Activated B cell treated with CpG ODN at 0.5 μM for 24 hours (primary cell): ENCODE measurements at regions not wholly inside any gene's neighbourhood (a gene's known extent, or its start where the extent isn't known, plus 50 kb on each side); places are given as distances from the start of the nearest gene placed in this dataset.
A peak's percentile ranks its signal among the peaks of the same experiment; 100 is the strongest.
"Not testable (repeated sequence)": the region's sequence is repeated elsewhere in the genome, so short reads cannot be mapped to it uniquely, and the experiment has no call there.

Experiments
- ATAC-seq: fragments of 200-7000 bp; cut with Tn5 transposase; one replicate; pipeline ENCODE4 v1.10.0; 2021; ENCODE audit warnings: low read depth, mild to moderate bottlenecking, moderate library complexity
- CTCF ChIA-PET: fragments of 350-600 bp; sonication (Branson Sonifier 250); formaldehyde crosslinking; loops from one replicate; lab custom pipeline; 2021; ENCODE audit warnings: antibody characterized with exemption; lab: Charles Lee
- POLR2A ChIA-PET: fragments of 350-600 bp; sonication (Branson Sonifier 250); formaldehyde crosslinking; loops from one replicate; lab custom pipeline; 2021; ENCODE audit warnings: antibody characterized with exemption; lab: Charles Lee
- DNase-seq: peaks from one replicate; pipeline ENCODE4 v3.0.0; 2022
- H3K27ac Mint-ChIP-seq: one replicate; pipeline ENCODE4 v1.8.0; 2020; ENCODE audit warnings: mixed read lengths
- H3K27me3 Mint-ChIP-seq: one replicate; pipeline ENCODE4 v1.8.0; 2021; ENCODE audit warnings: mixed read lengths
- H3K36me3 Mint-ChIP-seq: one replicate; pipeline ENCODE4 v1.8.0; 2021; ENCODE audit warnings: low read depth, mixed read lengths
- H3K4me1 Mint-ChIP-seq: one replicate; pipeline ENCODE4 v1.8.0; 2021; ENCODE audit warnings: mixed read lengths
- H3K4me3 Mint-ChIP-seq: one replicate; pipeline ENCODE4 v1.8.0; 2020; ENCODE audit warnings: mild to moderate bottlenecking, mixed read lengths
- H3K9me3 Mint-ChIP-seq: one replicate; pipeline ENCODE4 v1.8.0; 2020; ENCODE audit warnings: mixed read lengths
- CTCF ChIP-seq: fragments of 200-600 bp; IDR thresholded peaks from one replicate; pipeline ENCODE4 v1.8.0; 2022; ENCODE audit warnings: antibody characterized with exemption, mild to moderate bottlenecking
- intact Hi-C: fragments of 100-400 bp; cut with micrococcal nuclease; formaldehyde crosslinking; loops from one replicate; pipeline ENCODE4 v1.15.1; 2024

GRCh38 chr10:30742471-30742870 is 112.9 kb upstream of the LYZL2 start:
- Mint-ChIP-seq H3K9me3 (no peaks in the 10 kb centered on the region), H3K4me3 (no peak overlapping the region), H3K27ac (no peak overlapping the region), H3K27me3 (peaks cover 5% of the 10 kb centered on the region), H3K4me1 (peaks cover 13% of the 10 kb centered on the region), H3K36me3 (no peaks in the 10 kb centered on the region)
- ChIA-PET POLR2A (no interaction called here), CTCF (no interaction called here)
- intact Hi-C loops: no loop called here
- ATAC-seq: peak; percentile 79
- no peak for DNase-seq
- TF ChIP-seq CTCF: no peak

GRCh38 chr10:30740774-30741173 is 111.2 kb upstream of the LYZL2 start:
- H3K27ac Mint-ChIP-seq, H3K27me3 Mint-ChIP-seq, intact Hi-C loops, POLR2A ChIA-PET, ATAC-seq, H3K9me3 Mint-ChIP-seq, H3K36me3 Mint-ChIP-seq, CTCF ChIA-PET, DNase-seq, H3K4me3 Mint-ChIP-seq: not testable (repeated sequence)
- H3K4me1 Mint-ChIP-seq: peaks cover 13% of the 10 kb centered on the region

GRCh38 chr10:30738416-30738815 is 108.9 kb upstream of the LYZL2 start:
- no peak overlapping the region for H3K4me3 Mint-ChIP-seq
- H3K9me3 Mint-ChIP-seq: no peaks in the 10 kb centered on the region
- no peak for TF ChIP-seq CTCF
- H3K27me3 Mint-ChIP-seq: peaks cover 15% of the 10 kb centered on the region
- CTCF ChIA-PET: no interaction called here
- DNase-seq (no peak), ATAC-seq (no peak)
- no peaks in the 10 kb centered on the region for H3K36me3 Mint-ChIP-seq
- H3K4me1 Mint-ChIP-seq: peaks cover 13% of the 10 kb centered on the region
- POLR2A ChIA-PET: no interaction called here
- no peak overlapping the region for H3K27ac Mint-ChIP-seq
- intact Hi-C loops: no loop called here

GRCh38 chr10:30737931-30738391 is 108.4 kb upstream of the LYZL2 start:
- ChIA-PET CTCF (no interaction called here), POLR2A (no interaction called here)
- no peak for TF ChIP-seq CTCF
- Mint-ChIP-seq H3K4me1 (peaks cover 13% of the 10 kb centered on the region), H3K27ac (no peak overlapping the region), H3K36me3 (no peaks in the 10 kb centered on the region), H3K9me3 (no peaks in the 10 kb centered on the region), H3K4me3 (no peak overlapping the region), H3K27me3 (peaks cover 15% of the 10 kb centered on the region)
- DNase-seq: no peak
- intact Hi-C loops: no loop called here
- ATAC-seq: no peak

- no peaks in the 10 kb centered on the region for H3K9me3 Mint-ChIP-seq
- no peak for TF ChIP-seq CTCF
- H3K27ac Mint-ChIP-seq: no peak overlapping the region
- intact Hi-C loops: no loop called here
- ChIA-PET POLR2A (no interaction called here), CTCF (no interaction called here)
- DNase-seq (no peak), ATAC-seq (no peak)
- peaks cover under 1% of the 10 kb centered on the region for H3K4me1 Mint-ChIP-seq
- H3K4me3 Mint-ChIP-seq: no peak overlapping the region
- no peaks in the 10 kb centered on the region for H3K36me3 Mint-ChIP-seq
- H3K27me3 Mint-ChIP-seq: peaks cover 17% of the 10 kb centered on the region
Measured at GRCh38 chr10:30736685-30737232, 107.2 kb upstream of the LYZL2 start.

- intact Hi-C loops: no loop called here
- CTCF ChIA-PET: no interaction called here
- H3K4me3 Mint-ChIP-seq: no peak overlapping the region
- H3K27ac Mint-ChIP-seq: no peak overlapping the region
- H3K27me3 Mint-ChIP-seq: peaks cover 18% of the 10 kb centered on the region
- TF ChIP-seq CTCF: no peak
- ATAC-seq (no peak), DNase-seq (no peak)
- no peaks in the 10 kb centered on the region for H3K36me3 Mint-ChIP-seq
- POLR2A ChIA-PET: no interaction called here
- no peaks in the 10 kb centered on the region for H3K4me1 Mint-ChIP-seq
- H3K9me3 Mint-ChIP-seq: no peaks in the 10 kb centered on the region
Measured at GRCh38 chr10:30734901-30735300, 105.3 kb upstream of the LYZL2 start.
